Astrocyte (in vitro differentiated cells and primary cell): ENCODE measurements at regions not wholly inside any gene's neighbourhood (a gene's known extent, or its start where the extent isn't known, plus 50 kb on each side); places are given as distances from the start of the nearest gene placed in this dataset.

Source experiments
- DNase-seq: peaks from one replicate; pipeline ENCODE4 v3.0.0-alpha.2; 2010; ENCODE audit warnings: low read depth
- FAIRE-seq: peaks from 2 replicates; lab custom pipeline; 2011; peaks lifted over from hg19 to GRCh38; lab: Jason Lieb, UNC
- H2AFZ ChIP-seq: 2 replicates; pipeline ENCODE4 v1.6.0; 2012; ENCODE audit warnings: low read depth, low read length, inconsistent platforms
- H3K27ac ChIP-seq: 2 replicates; pipeline ENCODE4 v1.5.1; 2011; ENCODE audit warnings: low read depth, low read length, inconsistent platforms
- H3K27me3 ChIP-seq: 2 replicates; pipeline ENCODE4 v1.6.0; 2011; ENCODE audit warnings: low read length, inconsistent platforms; ENCODE audit not compliant: insufficient read depth
- H3K36me3 ChIP-seq: 2 replicates; pipeline ENCODE4 v1.5.1; 2011; ENCODE audit warnings: low read length, inconsistent platforms; ENCODE audit not compliant: insufficient read depth
- H3K4me1 ChIP-seq: 2 replicates; pipeline ENCODE4 v1.5.1; 2011; ENCODE audit warnings: low read length, inconsistent platforms; ENCODE audit not compliant: insufficient read depth
- H3K4me2 ChIP-seq: 2 replicates; pipeline ENCODE4 v1.6.0; 2012; ENCODE audit warnings: low read length, inconsistent platforms
- H3K4me3 ChIP-seq: 2 replicates; pipeline ENCODE4 v1.5.1; 2011; ENCODE audit warnings: low read depth, mild to moderate bottlenecking, low read length, inconsistent platforms; ENCODE audit not compliant: insufficient read depth
- H3K79me2 ChIP-seq: 2 replicates; pipeline ENCODE4 v1.6.0; 2012; ENCODE audit warnings: mild to moderate bottlenecking, low read length, inconsistent platforms; ENCODE audit not compliant: insufficient read depth
- H3K9ac ChIP-seq: 2 replicates; pipeline ENCODE4 v1.6.0; 2012; ENCODE audit warnings: mild to moderate bottlenecking, low read length, inconsistent platforms
- H3K9me3 ChIP-seq: 2 replicates; pipeline ENCODE4 v1.5.1; 2012; ENCODE audit warnings: low read depth, mild to moderate bottlenecking, low read length, inconsistent platforms; ENCODE audit not compliant: insufficient read depth
- H4K20me1 ChIP-seq: 2 replicates; pipeline ENCODE4 v1.6.0; 2012; ENCODE audit warnings: low read length, inconsistent platforms; ENCODE audit not compliant: insufficient read depth
- H3K27ac Mint-ChIP-seq: one replicate; pipeline ENCODE4 v1.8.0; 2021; ENCODE audit warnings: mild to moderate bottlenecking, mixed read lengths; ENCODE audit not compliant: unreplicated experiment
- H3K27me3 Mint-ChIP-seq: one replicate; pipeline ENCODE4 v1.8.0; 2021; ENCODE audit warnings: low read depth, mixed read lengths; ENCODE audit not compliant: unreplicated experiment
- H3K36me3 Mint-ChIP-seq: one replicate; pipeline ENCODE4 v1.8.0; 2021; ENCODE audit warnings: low read depth, mixed read lengths; ENCODE audit not compliant: unreplicated experiment
- H3K4me1 Mint-ChIP-seq: one replicate; pipeline ENCODE4 v1.8.0; 2021; ENCODE audit warnings: low read depth, mixed read lengths; ENCODE audit not compliant: unreplicated experiment
- H3K4me3 Mint-ChIP-seq: one replicate; pipeline ENCODE4 v1.8.0; 2021; ENCODE audit warnings: mild to moderate bottlenecking, moderate library complexity, mixed read lengths; ENCODE audit not compliant: unreplicated experiment
- H3K9me3 Mint-ChIP-seq: one replicate; pipeline ENCODE4 v1.8.0; 2021; ENCODE audit warnings: mild to moderate bottlenecking, mixed read lengths; ENCODE audit not compliant: unreplicated experiment
- CTCF ChIP-seq: IDR thresholded peaks from 2 replicates; pipeline ENCODE4 v1.5.1; 2011; ENCODE audit warnings: low read depth, mild to moderate bottlenecking, inconsistent platforms, low read length, moderate library complexity; ENCODE audit not compliant: insufficient read depth
- EZH2 ChIP-seq: IDR thresholded peaks from 2 replicates; pipeline ENCODE4 v1.6.1; 2012; ENCODE audit warnings: mild to moderate bottlenecking, low read length, inconsistent platforms; ENCODE audit not compliant: insufficient read depth

- H3K79me2 ChIP-seq = no peaks in the 10 kb centered on the region
- no peak overlapping the region for H2AFZ ChIP-seq
- no peaks in the 10 kb centered on the region for H3K9me3 ChIP-seq
- Mint-ChIP-seq H3K9me3 (no peaks in the 10 kb centered on the region), H3K4me3 (no peak overlapping the region), H3K4me1 (no peaks in the 10 kb centered on the region), H3K36me3 (no peaks in the 10 kb centered on the region), H3K27me3 (no peaks in the 10 kb centered on the region), H3K27ac (no peak overlapping the region)
- no peak overlapping the region for H3K4me3 ChIP-seq
- TF ChIP-seq CTCF = peak; percentile 13
- no peak for TF ChIP-seq EZH2
- H3K36me3 ChIP-seq = no peaks in the 10 kb centered on the region
- H3K27me3 ChIP-seq = no peaks in the 10 kb centered on the region
- no peak overlapping the region for H3K4me2 ChIP-seq
- DNase-seq (peak; percentile 0), FAIRE-seq (no peak)
- H3K4me1 ChIP-seq = no peaks in the 10 kb centered on the region
- no peak overlapping the region for H3K9ac ChIP-seq
- no peaks in the 10 kb centered on the region for H4K20me1 ChIP-seq
- no peak overlapping the region for H3K27ac ChIP-seq
Observed at GRCh38 chr1:195376190-195376589, 1232.0 kb downstream of the KCNT2 start.

GRCh38 chr1:195373856-195374255, 1234.4 kb downstream of the KCNT2 start:
- Mint-ChIP-seq H3K4me3 (no peak overlapping the region), H3K9me3 (no peaks in the 10 kb centered on the region), H3K27me3 (no peaks in the 10 kb centered on the region), H3K4me1 (no peaks in the 10 kb centered on the region), H3K27ac (no peak overlapping the region), H3K36me3 (no peaks in the 10 kb centered on the region)
- Histone ChIP-seq H4K20me1 (no peaks in the 10 kb centered on the region), H3K27me3 (no peaks in the 10 kb centered on the region), H2AFZ (no peak overlapping the region), H3K4me3 (no peak overlapping the region), H3K79me2 (no peaks in the 10 kb centered on the region), H3K4me2 (no peak overlapping the region), H3K9ac (no peak overlapping the region), H3K36me3 (no peaks in the 10 kb centered on the region), H3K27ac (no peak overlapping the region), H3K9me3 (no peaks in the 10 kb centered on the region), H3K4me1 (no peaks in the 10 kb centered on the region)
- DNase-seq (no peak), FAIRE-seq (no peak)
- TF ChIP-seq EZH2 = no peak
- no peak for TF ChIP-seq CTCF

GRCh38 chr1:195345149-195345548, 1263.1 kb downstream of the KCNT2 start:
- no peak overlapping the region for H3K9ac ChIP-seq
- no peaks in the 10 kb centered on the region for H3K79me2 ChIP-seq
- no peak overlapping the region for H3K4me3 ChIP-seq
- H3K4me2 ChIP-seq = no peak overlapping the region
- H4K20me1 ChIP-seq = no peaks in the 10 kb centered on the region
- Mint-ChIP-seq H3K4me1 (no peaks in the 10 kb centered on the region), H3K4me3 (no peak overlapping the region), H3K27ac (no peak overlapping the region), H3K36me3 (no peaks in the 10 kb centered on the region), H3K9me3 (no peaks in the 10 kb centered on the region), H3K27me3 (no peaks in the 10 kb centered on the region)
- FAIRE-seq (no peak), DNase-seq (no peak)
- H3K27me3 ChIP-seq = no peaks in the 10 kb centered on the region
- H2AFZ ChIP-seq = no peak overlapping the region
- H3K4me1 ChIP-seq = no peaks in the 10 kb centered on the region
- TF ChIP-seq CTCF = no peak
- TF ChIP-seq EZH2 = no peak
- H3K27ac ChIP-seq = no peak overlapping the region
- no peaks in the 10 kb centered on the region for H3K9me3 ChIP-seq
- no peaks in the 10 kb centered on the region for H3K36me3 ChIP-seq
